ENCODE measurements at regions not wholly inside any gene's neighbourhood (a gene's known extent, or its start where the extent isn't known, plus 50 kb on each side); places are given as distances from the start of the nearest gene placed in this dataset.

DNA sequence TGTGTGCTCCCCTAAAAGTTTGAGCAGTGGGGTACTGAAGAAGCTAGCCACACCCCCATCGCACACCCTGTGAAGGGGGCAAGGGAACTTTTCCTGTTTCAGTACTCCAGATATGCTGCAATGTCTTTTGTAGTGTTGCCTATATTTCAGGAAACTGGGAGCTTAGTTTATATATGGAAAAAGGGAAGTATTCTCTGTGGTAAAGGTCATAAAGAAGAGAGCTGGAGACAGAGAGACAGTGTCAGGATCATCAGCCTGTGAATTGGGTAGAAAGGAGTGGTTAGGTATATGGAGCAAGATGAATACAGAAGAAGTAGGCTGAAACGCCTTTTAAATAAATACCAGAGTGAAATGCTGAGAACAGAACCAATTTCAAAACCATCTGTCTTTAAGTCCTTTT, 82.2 kb upstream of the C9orf72 start:
- TF ChIP-seq, protein P1, sequence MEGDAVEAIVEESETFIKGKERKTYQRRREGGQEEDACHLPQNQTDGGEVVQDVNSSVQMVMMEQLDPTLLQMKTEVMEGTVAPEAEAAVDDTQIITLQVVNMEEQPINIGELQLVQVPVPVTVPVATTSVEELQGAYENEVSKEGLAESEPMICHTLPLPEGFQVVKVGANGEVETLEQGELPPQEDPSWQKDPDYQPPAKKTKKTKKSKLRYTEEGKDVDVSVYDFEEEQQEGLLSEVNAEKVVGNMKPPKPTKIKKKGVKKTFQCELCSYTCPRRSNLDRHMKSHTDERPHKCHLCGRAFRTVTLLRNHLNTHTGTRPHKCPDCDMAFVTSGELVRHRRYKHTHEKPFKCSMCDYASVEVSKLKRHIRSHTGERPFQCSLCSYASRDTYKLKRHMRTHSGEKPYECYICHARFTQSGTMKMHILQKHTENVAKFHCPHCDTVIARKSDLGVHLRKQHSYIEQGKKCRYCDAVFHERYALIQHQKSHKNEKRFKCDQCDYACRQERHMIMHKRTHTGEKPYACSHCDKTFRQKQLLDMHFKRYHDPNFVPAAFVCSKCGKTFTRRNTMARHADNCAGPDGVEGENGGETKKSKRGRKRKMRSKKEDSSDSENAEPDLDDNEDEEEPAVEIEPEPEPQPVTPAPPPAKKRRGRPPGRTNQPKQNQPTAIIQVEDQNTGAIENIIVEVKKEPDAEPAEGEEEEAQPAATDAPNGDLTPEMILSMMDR (IDR thresholded peaks at IDR 0.05): no peak
- TF ChIP-seq EP300 (IDR thresholded peaks at IDR 0.05): no peak
- TF ChIP-seq POLR2AphosphoS5 (IDR thresholded peaks at IDR 0.05): no peak
- no peak for TF ChIP-seq POLR2A (IDR thresholded peaks at IDR 0.05; ENCODE audit: low read depth)

Data from esophagus muscularis mucosa (tissue), 4 donors.